Upper lobe of left lung (tissue), 6 donors: ENCODE measurements at regions not wholly inside any gene's neighbourhood (a gene's known extent, or its start where the extent isn't known, plus 50 kb on each side); places are given as distances from the start of the nearest gene placed in this dataset.

ENCODE experiments used
- ATAC-seq, 2 donors: fragments of 200-7000 bp; cut with Tn5 transposase; one replicate each; pipeline ENCODE4 v1.9.1; 2022; ENCODE audit warnings: mild to moderate bottlenecking in 2 of 2, moderate library complexity in 2 of 2; ENCODE audit not compliant: low FRiP score in 2 of 2
- DNase-seq, 2 donors: peaks; one replicate each; pipeline ENCODE4 v3.0.0-alpha.2; 2019 to 2020
- H3K27ac ChIP-seq, 4 donors: fragments of 200-600 bp; sonication (generic); one replicate each; pipeline ENCODE4 v1.5.1; 2016 to 2019
- H3K27me3 ChIP-seq, 4 donors: fragments of 200-600 bp; sonication (generic); one replicate each; pipeline ENCODE4 v1.5.1; 2017 to 2019
- H3K36me3 ChIP-seq, 4 donors: fragments of 200-600 bp; sonication (generic); one replicate each; pipeline ENCODE4 v1.5.1; 2016 to 2019
- H3K4me1 ChIP-seq, 4 donors: fragments of 200-600 bp; sonication (generic); one replicate each; pipeline ENCODE4 v1.5.1; 2018 to 2019
- H3K4me3 ChIP-seq, 4 donors: fragments of 200-600 bp; sonication (generic); one replicate each; pipeline ENCODE4 v1.5.1; 2017 to 2019; ENCODE audit warnings: mild to moderate bottlenecking in 2 of 4, moderate library complexity in 1 of 4
- H3K9me3 ChIP-seq, 4 donors: fragments of 200-600 bp; sonication (generic); one replicate each; pipeline ENCODE4 v1.5.1; 2018 to 2019
- CTCF ChIP-seq, 6 experiments: fragments of 450-650 bp in 4 of 6; fragments of 200-600 bp in 2 of 6; sonication (generic) in 2 of 6; IDR thresholded peaks; one replicate each; pipeline ENCODE4 v1.5.1; 2016 to 2019; ENCODE audit warnings: antibody characterized with exemption in 6 of 6
- EP300 ChIP-seq, 4 donors: sonication (generic); formaldehyde crosslinking; IDR thresholded peaks; one replicate each; pipeline ENCODE4 v1.5.1; 2017; ENCODE audit warnings: antibody characterized with exemption in 4 of 4, control low read depth in 2 of 4
- POLR2A ChIP-seq, 4 donors: fragments of 450-650 bp; IDR thresholded peaks; one replicate each; pipeline ENCODE4 v1.5.1; 2016 to 2017; ENCODE audit warnings: antibody characterized with exemption in 4 of 4, mild to moderate bottlenecking in 2 of 4
- POLR2AphosphoS5 ChIP-seq, 2 donors: sonication (generic); formaldehyde crosslinking; IDR thresholded peaks; one replicate each; pipeline ENCODE4 v1.5.1; 2017; ENCODE audit warnings: antibody characterized with exemption in 2 of 2
- WGBS, 2 donors: methylation state at CpG; one replicate each; pipeline ENCODE4 v1.1.5; 2017 to 2018; 5-methylcytosine and 5-hydroxymethylcytosine counted together
- donor health status: DM: no; HTN: no; CAD: no; lungs with moderate emphysema.
- donor health status: DM: no; HTN: yes; CAD: no; lungs with severe emphysema.

GRCh38 chr6:1178590-1178989 lies 133.3 kb upstream of the FOXQ1 start:
- DNase-seq = peak in 1 of 2 donors; percentile 46
- Histone ChIP-seq H3K9me3 (no peaks in the 10 kb centered on the region), H3K4me3 (no peak overlapping the region), H3K4me1 (peaks cover 0 to 3% (median 0%) of the 10 kb centered on the region in 4 donors), H3K36me3 (no peaks in the 10 kb centered on the region), H3K27me3 (no peaks in the 10 kb centered on the region), H3K27ac (no peak overlapping the region)
- ATAC-seq = no peak
- no peak for TF ChIP-seq POLR2AphosphoS5 (IDR thresholded peaks at IDR 0.05)
- 85 to 87% methylated on average over 3 of the region's 3 CpGs for WGBS, 2 donors

DNA sequence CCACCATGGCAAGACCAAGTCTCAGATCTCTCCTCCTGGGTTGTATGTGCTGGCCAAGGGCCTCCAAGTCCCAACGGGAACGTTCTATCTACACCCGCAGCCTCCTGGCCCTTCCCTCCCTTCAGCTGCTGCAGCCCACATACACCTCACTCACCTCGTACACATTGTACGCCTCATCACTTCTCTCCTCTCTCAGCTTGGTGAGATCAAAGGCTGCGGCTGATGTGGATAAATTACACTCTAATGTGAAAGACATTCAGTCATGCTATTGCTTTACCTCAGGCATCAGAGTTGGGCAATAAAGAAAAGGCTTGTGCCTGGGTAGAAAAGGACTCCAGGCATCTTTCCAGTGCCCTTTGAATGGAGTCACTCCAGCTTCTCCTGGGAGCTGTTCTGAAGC lies 135.3 kb upstream of the FOXQ1 start:
- Histone ChIP-seq H3K36me3 (no peaks in the 10 kb centered on the region), H3K4me3 (no peak overlapping the region), H3K27ac (no peak overlapping the region), H3K27me3 (no peaks in the 10 kb centered on the region), H3K4me1 (no peaks in the 10 kb centered on the region), H3K9me3 (no peaks in the 10 kb centered on the region)
- no peak for TF ChIP-seq POLR2A (IDR thresholded peaks at IDR 0.05)
- no peak for TF ChIP-seq EP300 (IDR thresholded peaks at IDR 0.05)
- no peak for TF ChIP-seq CTCF (IDR thresholded peaks at IDR 0.05)
- TF ChIP-seq POLR2AphosphoS5 (IDR thresholded peaks at IDR 0.05) = no peak
- ATAC-seq (no peak), DNase-seq (no peak)
- WGBS, 2 donors = 92 to 93% methylated on average over 6 of the region's 6 CpGs

- WGBS, 2 donors = 77 to 90% methylated on average over 4 of the region's 4 CpGs
- no peak overlapping the region for H3K27ac ChIP-seq
- no peaks in the 10 kb centered on the region for H3K4me1 ChIP-seq
- DNase-seq (no peak), ATAC-seq (no peak)
- H3K36me3 ChIP-seq = no peaks in the 10 kb centered on the region
- H3K9me3 ChIP-seq = no peaks in the 10 kb centered on the region
- TF ChIP-seq POLR2A (IDR thresholded peaks at IDR 0.05) (no peak), EP300 (IDR thresholded peaks at IDR 0.05) (no peak), POLR2AphosphoS5 (IDR thresholded peaks at IDR 0.05) (no peak), CTCF (IDR thresholded peaks at IDR 0.05) (no peak)
- no peaks in the 10 kb centered on the region for H3K27me3 ChIP-seq
- no peak overlapping the region for H3K4me3 ChIP-seq
Observed at GRCh38 chr6:1175877-1176276, 136.0 kb upstream of the FOXQ1 start.

- H3K9me3 ChIP-seq = no peaks in the 10 kb centered on the region
- H3K27ac ChIP-seq = no peak overlapping the region
- TF ChIP-seq CTCF (IDR thresholded peaks at IDR 0.05) = no peak
- no peak for TF ChIP-seq POLR2AphosphoS5 (IDR thresholded peaks at IDR 0.05)
- no peak for TF ChIP-seq POLR2A (IDR thresholded peaks at IDR 0.05)
- no peak for TF ChIP-seq EP300 (IDR thresholded peaks at IDR 0.05)
- no peak for DNase-seq
- ATAC-seq = no peak
- no peaks in the 10 kb centered on the region for H3K36me3 ChIP-seq
- WGBS, 2 donors = 56 to 62% methylated on average over 2 to 8 of the region's 8 CpGs
- H3K27me3 ChIP-seq = no peaks in the 10 kb centered on the region
- H3K4me3 ChIP-seq = no peak overlapping the region
- H3K4me1 ChIP-seq = no peaks in the 10 kb centered on the region
Observed at GRCh38 chr6:1170794-1171193, 141.1 kb upstream of the FOXQ1 start.

DNA sequence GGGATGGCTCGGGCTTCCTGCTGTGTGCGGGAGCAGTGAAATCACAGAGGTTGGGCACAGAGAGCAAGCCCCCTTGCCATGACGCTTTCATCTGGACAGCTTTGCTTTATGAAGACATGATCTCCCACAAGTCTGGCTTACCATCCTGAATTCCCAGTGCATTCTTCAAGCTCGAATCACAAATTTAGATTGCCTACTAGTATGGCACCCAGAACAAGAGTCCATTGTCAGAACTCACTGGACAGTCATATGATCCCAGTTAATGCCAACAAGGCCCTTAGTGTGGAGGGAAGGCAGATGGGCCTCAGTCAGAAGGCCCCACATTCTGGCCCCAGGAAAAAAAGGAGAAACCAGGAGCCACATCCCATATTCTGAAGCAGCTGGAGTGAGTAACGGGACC lies 147.3 kb upstream of the FOXQ1 start:
- DNase-seq (no peak), ATAC-seq (no peak)
- no peaks in the 10 kb centered on the region for H3K4me1 ChIP-seq
- no peak for TF ChIP-seq EP300 (IDR thresholded peaks at IDR 0.05)
- WGBS, 2 donors = 70 to 89% methylated on average over 5 of the region's 5 CpGs
- H3K27me3 ChIP-seq = no peaks in the 10 kb centered on the region
- H3K27ac ChIP-seq = no peak overlapping the region
- no peak overlapping the region for H3K4me3 ChIP-seq
- H3K36me3 ChIP-seq = no peaks in the 10 kb centered on the region
- no peaks in the 10 kb centered on the region for H3K9me3 ChIP-seq

DNA sequence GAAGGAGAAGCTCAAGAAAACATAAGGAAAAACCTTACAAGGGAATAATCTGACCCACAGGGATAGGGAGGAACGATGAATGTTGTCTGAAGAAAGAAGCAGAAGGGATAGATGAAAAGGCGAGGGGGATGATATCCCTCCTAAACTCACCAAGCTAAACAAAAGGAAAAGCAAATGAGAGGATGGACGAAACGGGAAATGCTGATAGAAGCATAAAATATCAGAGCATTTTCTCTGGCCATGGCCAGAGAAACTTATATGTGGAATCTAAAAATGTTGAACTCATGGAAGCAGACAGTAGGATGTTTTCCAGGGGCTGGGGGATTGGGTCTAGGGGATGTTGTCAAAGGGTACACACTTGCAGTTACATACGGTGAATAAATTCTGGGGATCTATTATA lies 148.4 kb upstream of the FOXQ1 start:
- no peak overlapping the region for H3K27ac ChIP-seq
- DNase-seq (no peak), ATAC-seq (no peak)
- H3K4me3 ChIP-seq = no peak overlapping the region
- WGBS, 2 donors = 75 to 83% methylated on average over 5 of the region's 5 CpGs
- H3K27me3 ChIP-seq = no peaks in the 10 kb centered on the region
- H3K9me3 ChIP-seq = no peaks in the 10 kb centered on the region
- H3K36me3 ChIP-seq = no peaks in the 10 kb centered on the region
- H3K4me1 ChIP-seq = no peaks in the 10 kb centered on the region
- no peak for TF ChIP-seq POLR2AphosphoS5 (IDR thresholded peaks at IDR 0.05)
- no peak for TF ChIP-seq POLR2A (IDR thresholded peaks at IDR 0.05)
- TF ChIP-seq CTCF (IDR thresholded peaks at IDR 0.05) = no peak
- no peak for TF ChIP-seq EP300 (IDR thresholded peaks at IDR 0.05)
